Thyroid gland (tissue), 4 donors: ENCODE measurements at regions not wholly inside any gene's neighbourhood (a gene's known extent, or its start where the extent isn't known, plus 50 kb on each side); places are given as distances from the start of the nearest gene placed in this dataset.
A peak's percentile ranks its signal among the peaks of the same experiment; 100 is the strongest.

ENCODE experiments used
- DNase-seq, 2 donors: peaks; one replicate each; pipeline ENCODE4 v3.0.0-alpha.2; 2019
- H3K27ac ChIP-seq, 3 donors: fragments of 200-600 bp; sonication (generic); 1 replicate in 2 of 3; 2 replicates in 1 of 3; pipeline ENCODE4 v1.5.1; 2016 to 2019; ENCODE audit warnings: mild to moderate bottlenecking in 1 of 3, moderate library complexity in 1 of 3
- H3K27me3 ChIP-seq: fragments of 200-600 bp; sonication (generic); one replicate; pipeline ENCODE4 v1.5.1; 2019
- H3K36me3 ChIP-seq, 2 donors: fragments of 200-600 bp; sonication (generic); one replicate each; pipeline ENCODE4 v1.5.1; 2016 to 2019
- H3K4me1 ChIP-seq, 2 donors: fragments of 200-600 bp; sonication (generic); one replicate each; pipeline ENCODE4 v1.5.1; 2017 to 2019
- H3K4me3 ChIP-seq, 3 donors: fragments of 200-600 bp; sonication (generic); replicated peaks in 1 of 3; 1 replicate in 2 of 3; 2 replicates in 1 of 3; pipeline ENCODE4 v1.5.1; 2016; ENCODE audit warnings: mild to moderate bottlenecking in 1 of 3
- H3K9me3 ChIP-seq: fragments of 200-600 bp; sonication (generic); one replicate; pipeline ENCODE4 v1.5.1; 2017
- CTCF ChIP-seq, 6 experiments: fragments of 200-600 bp in 3 of 6; fragments of 450-650 bp in 3 of 6; sonication (generic) in 3 of 6; IDR thresholded peaks; one replicate each; pipeline ENCODE4 v1.5.1; 2016 to 2019; ENCODE audit warnings: antibody characterized with exemption in 6 of 6, mild to moderate bottlenecking in 2 of 6, inconsistent platforms in 1 of 6, moderate library complexity in 1 of 6
- POLR2A ChIP-seq, 2 donors: fragments of 450-650 bp; IDR thresholded peaks; one replicate each; pipeline ENCODE4 v1.6.1; 2017; ENCODE audit warnings: antibody characterized with exemption in 2 of 2, mild to moderate bottlenecking in 2 of 2, moderate library complexity in 1 of 2
- WGBS, 2 donors: methylation state at CpG; one replicate each; pipeline ENCODE4 v1.1.5; 2017; 5-methylcytosine and 5-hydroxymethylcytosine counted together
- intact Hi-C: fragments of 100-400 bp; cut with DNase I; formaldehyde crosslinking; loops from one replicate; pipeline ENCODE4 v1.15.1; 2023

DNA sequence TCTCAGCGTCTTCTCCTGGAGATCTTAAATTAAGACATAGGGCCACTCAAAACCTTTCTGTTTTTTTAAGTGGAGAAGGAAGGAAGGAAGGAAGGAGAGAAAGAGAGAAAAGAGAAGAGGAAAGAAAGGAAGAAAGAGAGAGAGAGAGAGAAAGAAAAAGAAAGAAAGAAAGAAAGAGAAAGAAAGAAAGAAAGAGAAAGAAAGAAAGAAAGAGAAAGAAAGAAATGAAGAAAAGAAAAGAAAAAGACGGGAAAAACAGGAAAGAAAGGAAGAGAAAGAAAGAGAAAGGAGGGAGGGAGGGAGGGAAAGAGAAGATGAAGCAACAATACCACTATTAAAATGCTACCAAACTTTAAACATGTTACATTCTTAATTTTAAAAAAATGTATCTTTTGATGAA, 336.5 kb upstream of the ARID1B start:
- Histone ChIP-seq H3K4me3 (no peak overlapping the region), H3K27me3 (no peaks in the 10 kb centered on the region), H3K9me3 (no peaks in the 10 kb centered on the region), H3K36me3 (no peaks in the 10 kb centered on the region), H3K27ac (no peak overlapping the region), H3K4me1 (peaks cover 0 to 5% of the 10 kb centered on the region in 2 donors)
- TF ChIP-seq CTCF (IDR thresholded peaks at IDR 0.05) (no peak), POLR2A (IDR thresholded peaks at IDR 0.05) (no peak)
- 91 to 92% methylated on average over 2 of the region's 2 CpGs for WGBS, 2 donors
- intact Hi-C loops: no loop called here
- DNase-seq: no peak

DNA sequence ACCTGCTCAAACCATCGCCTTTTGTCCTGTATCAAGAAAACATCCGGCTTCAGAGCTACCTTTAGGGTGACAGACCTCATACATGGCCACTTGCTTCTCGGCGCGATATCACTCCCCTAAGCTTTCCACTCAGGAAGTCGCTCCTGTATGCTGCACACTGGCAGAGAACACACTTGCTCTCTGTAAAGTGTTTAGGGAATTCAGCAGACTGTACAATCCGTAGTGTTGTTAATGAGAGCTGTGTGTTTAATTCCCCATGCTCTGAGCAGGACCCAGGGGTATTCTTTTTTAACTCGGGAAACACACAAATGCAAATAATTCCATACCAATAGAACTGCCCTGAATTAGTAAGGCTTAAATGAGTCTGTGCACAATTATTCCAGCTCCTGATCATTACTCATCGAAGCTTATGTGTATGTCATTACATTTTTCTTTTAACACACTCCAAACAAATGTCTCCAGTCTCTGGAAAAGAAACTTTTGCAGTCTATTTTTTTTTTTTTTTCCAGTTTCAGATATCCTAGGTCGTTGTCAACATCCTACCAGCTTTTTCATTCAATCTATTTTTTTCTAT, 338.7 kb upstream of the ARID1B start:
- no peak overlapping the region for H3K27ac ChIP-seq
- peak; percentile 18 to 23 for DNase-seq
- WGBS, 2 donors: 43 to 49% methylated on average over 10 of the region's 10 CpGs
- no peak overlapping the region for H3K4me3 ChIP-seq
- no peak for TF ChIP-seq POLR2A (IDR thresholded peaks at IDR 0.05)
- TF ChIP-seq CTCF (IDR thresholded peaks at IDR 0.05): no peak
- intact Hi-C loops: no loop called here
- H3K36me3 ChIP-seq: no peaks in the 10 kb centered on the region
- H3K9me3 ChIP-seq: no peaks in the 10 kb centered on the region
- no peaks in the 10 kb centered on the region for H3K27me3 ChIP-seq
- peaks cover 0 to 5% of the 10 kb centered on the region in 2 donors for H3K4me1 ChIP-seq

DNA sequence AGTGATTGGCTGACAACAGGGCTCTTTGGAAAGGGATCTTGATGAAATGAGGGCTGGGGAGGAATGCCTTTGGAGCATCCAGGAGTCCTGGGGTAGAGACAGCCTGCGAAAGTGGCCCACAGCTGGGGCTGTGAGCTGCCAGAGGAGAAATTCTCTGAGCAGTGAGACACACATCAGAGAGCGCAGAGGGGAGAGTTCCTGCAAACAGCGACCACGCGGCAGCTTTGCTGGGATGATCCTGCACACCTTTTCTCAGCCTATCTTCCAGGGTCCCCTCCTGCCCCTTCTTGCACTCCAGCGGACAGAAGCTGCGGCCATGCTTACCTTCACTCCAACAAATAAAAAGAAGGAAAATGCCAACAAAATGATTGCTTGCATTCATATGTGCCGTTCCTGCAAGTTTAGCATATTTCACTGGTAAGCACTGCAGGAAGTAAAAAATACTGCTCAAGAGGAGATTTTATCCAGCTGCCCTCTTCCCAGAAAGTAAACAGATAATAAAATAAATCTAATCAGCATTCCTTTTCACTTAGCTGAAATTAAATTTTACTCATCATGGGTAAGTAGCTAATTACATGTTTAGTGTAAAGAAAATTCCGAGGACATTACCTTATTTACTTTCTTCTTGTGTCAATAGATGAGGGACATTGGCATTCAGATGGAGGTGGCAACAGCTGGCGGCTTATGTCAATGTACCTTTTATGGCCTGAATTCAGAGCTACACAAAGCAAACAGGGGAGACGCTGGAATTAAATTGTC, 339.9 kb upstream of the ARID1B start:
- Histone ChIP-seq H3K27ac (no peak overlapping the region), H3K36me3 (no peaks in the 10 kb centered on the region), H3K27me3 (no peaks in the 10 kb centered on the region), H3K9me3 (no peaks in the 10 kb centered on the region), H3K4me1 (peaks cover 0 to 5% of the 10 kb centered on the region in 2 donors), H3K4me3 (no peak overlapping the region)
- no peak for TF ChIP-seq CTCF (IDR thresholded peaks at IDR 0.05)
- no peak for TF ChIP-seq POLR2A (IDR thresholded peaks at IDR 0.05)
- intact Hi-C loops: no loop called here
- 82 to 86% methylated on average over 11 of the region's 11 CpGs for WGBS, 2 donors
- no peak for DNase-seq

- intact Hi-C loops: no loop called here
- no peak for DNase-seq
- Histone ChIP-seq H3K27ac (no peak overlapping the region), H3K9me3 (no peaks in the 10 kb centered on the region), H3K27me3 (no peaks in the 10 kb centered on the region), H3K4me1 (peaks cover 0 to 5% of the 10 kb centered on the region in 2 donors), H3K36me3 (no peaks in the 10 kb centered on the region), H3K4me3 (no peak overlapping the region)
- TF ChIP-seq POLR2A (IDR thresholded peaks at IDR 0.05): no peak
- 73 to 89% methylated on average over 2 of the region's 2 CpGs for WGBS, 2 donors
Observed at GRCh38 chr6:156434795-156435190, 342.4 kb upstream of the ARID1B start.

DNA sequence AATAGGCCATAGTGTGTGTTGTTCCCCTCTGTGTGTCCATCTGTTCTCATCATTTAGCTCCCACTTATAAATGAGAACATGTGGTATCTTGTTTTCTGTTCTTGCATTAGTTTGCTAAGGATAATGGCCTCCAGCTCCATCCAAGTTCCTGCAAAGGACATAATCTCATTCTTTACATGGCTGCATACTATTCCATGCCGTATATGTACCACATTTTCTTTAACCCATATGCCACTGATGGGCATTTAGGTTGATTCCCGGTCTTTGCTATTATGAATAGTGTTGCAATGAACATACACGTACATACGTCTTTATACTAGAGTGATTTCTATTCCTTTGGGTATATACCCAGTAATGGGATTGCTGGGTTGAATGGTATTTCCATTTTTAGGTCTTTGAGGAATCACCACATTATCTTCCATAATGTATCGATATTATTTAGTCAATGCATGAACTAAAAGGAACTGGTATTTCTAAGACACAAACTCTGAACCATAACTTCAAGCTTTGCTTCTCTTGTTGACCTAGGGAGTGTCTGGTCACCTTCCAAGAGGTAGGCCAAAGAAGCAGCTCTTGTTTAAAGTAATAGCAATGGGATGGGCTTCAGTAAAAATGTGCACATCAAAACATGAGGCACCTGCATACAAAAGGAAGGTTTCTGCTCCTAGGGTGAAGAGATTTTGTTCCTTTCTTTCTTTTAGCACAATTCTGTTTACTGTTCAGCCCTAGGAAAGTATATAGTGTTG, 343.0 kb upstream of the ARID1B start:
- WGBS, 2 donors: 98% methylated on average over 5 of the region's 5 CpGs
- intact Hi-C loops: no loop called here
- H3K27me3 ChIP-seq: no peaks in the 10 kb centered on the region

More for the DNA sequence above, 343.0 kb upstream of the ARID1B start:
- no peak for TF ChIP-seq CTCF (IDR thresholded peaks at IDR 0.05)
- TF ChIP-seq POLR2A (IDR thresholded peaks at IDR 0.05): no peak
- Histone ChIP-seq H3K9me3 (no peaks in the 10 kb centered on the region), H3K27ac (no peak overlapping the region), H3K4me3 (no peak overlapping the region), H3K4me1 (peaks cover 0 to 5% of the 10 kb centered on the region in 2 donors), H3K36me3 (no peaks in the 10 kb centered on the region)
- DNase-seq: no peak
